ENCODE measurements at regions not wholly inside any gene's neighbourhood (a gene's known extent, or its start where the extent isn't known, plus 50 kb on each side); places are given as distances from the start of the nearest gene placed in this dataset.

- TF ChIP-seq MYC (IDR thresholded peaks at IDR 0.05; ENCODE audit: low read depth, low read length): no peak
- TF ChIP-seq CTCF (IDR thresholded peaks at IDR 0.05; ENCODE audit: extremely low read depth in 1 of 2, insufficient read depth in 1 of 2, low read depth in 1 of 2, low read length in 2 of 2): no peak
- TF ChIP-seq GATA2 (IDR thresholded peaks at IDR 0.05; ENCODE audit: insufficient read depth, insufficient read length, low read depth, low read length): no peak
- no peak for TF ChIP-seq POLR2A (IDR thresholded peaks at IDR 0.05; ENCODE audit: low read depth, low read length)
- TF ChIP-seq FOS (IDR thresholded peaks at IDR 0.05; ENCODE audit: borderline replicate concordance, insufficient read depth, low read length): no peak
- TF ChIP-seq EZH2 (IDR thresholded peaks at IDR 0.05; ENCODE audit: borderline replicate concordance, low read depth, low read length, severe bottlenecking): no peak
Observed at GRCh38 chr2:239864247-239865058, 160.7 kb downstream of the NDUFA10 start.
